ENCODE measurements at regions not wholly inside any gene's neighbourhood (a gene's known extent, or its start where the extent isn't known, plus 50 kb on each side); places are given as distances from the start of the nearest gene placed in this dataset.

GRCh38 chr7:116148108-116148507, 62.2 kb upstream of the TES start:
- no peak for DNase-seq

- DNase-seq, result no peak
These were observed 61.7 kb upstream of the TES start for GRCh38 chr7:116148626-116149025.

- no peak for DNase-seq
These were observed 59.8 kb upstream of the TES start for GRCh38 chr7:116150588-116150987.

- DNase-seq, result no peak
These were observed 58.1 kb upstream of the TES start for GRCh38 chr7:116152276-116152675.

- DNase-seq, result no peak
These were observed 57.3 kb upstream of the TES start for GRCh38 chr7:116153050-116153449.

GRCh38 chr7:116159711-116160110, 50.6 kb upstream of the TES start:
- no peak for DNase-seq
